Activated CD8-positive, alpha-beta memory T cell treated with anti-CD3 and anti-CD28 coated beads, Interleukin-2, amount 10 ng/mL, durations not matched to agents 7 days and 5 days (primary cell): ENCODE measurements at regions not wholly inside any gene's neighbourhood (a gene's known extent, or its start where the extent isn't known, plus 50 kb on each side); places are given as distances from the start of the nearest gene placed in this dataset.
"Not testable (repeated sequence)": the region's sequence is repeated elsewhere in the genome, so short reads cannot be mapped to it uniquely, and the experiment has no call there.

Experiments
- ATAC-seq: fragments of 150-1000 bp; cut with Tn5 transposase; one replicate; pipeline ENCODE4 v1.10.0; 2021; ENCODE audit warnings: moderate library complexity
- CTCF ChIA-PET: fragments of 350-600 bp; sonication (Branson Sonifier 250); formaldehyde crosslinking; loops from one replicate; lab custom pipeline; 2021; ENCODE audit warnings: antibody characterized with exemption; lab: Charles Lee
- DNase-seq: peaks from one replicate; pipeline ENCODE4 v3.0.0-alpha.2; 2020
- H3K27ac Mint-ChIP-seq: one replicate; pipeline ENCODE4 v1.8.0; 2021; ENCODE audit warnings: mild to moderate bottlenecking, mixed read lengths
- H3K27me3 Mint-ChIP-seq: one replicate; pipeline ENCODE4 v1.8.0; 2021; ENCODE audit warnings: mixed read lengths
- H3K36me3 Mint-ChIP-seq: one replicate; pipeline ENCODE4 v1.8.0; 2021; ENCODE audit warnings: mild to moderate bottlenecking, mixed read lengths
- H3K4me1 Mint-ChIP-seq: one replicate; pipeline ENCODE4 v1.8.0; 2021; ENCODE audit warnings: mixed read lengths
- H3K4me3 Mint-ChIP-seq: one replicate; pipeline ENCODE4 v1.8.0; 2021; ENCODE audit warnings: mild to moderate bottlenecking, moderate library complexity, mixed read lengths
- H3K9me3 Mint-ChIP-seq: one replicate; pipeline ENCODE4 v1.8.0; 2022; ENCODE audit warnings: low read depth, mixed read lengths

DNA sequence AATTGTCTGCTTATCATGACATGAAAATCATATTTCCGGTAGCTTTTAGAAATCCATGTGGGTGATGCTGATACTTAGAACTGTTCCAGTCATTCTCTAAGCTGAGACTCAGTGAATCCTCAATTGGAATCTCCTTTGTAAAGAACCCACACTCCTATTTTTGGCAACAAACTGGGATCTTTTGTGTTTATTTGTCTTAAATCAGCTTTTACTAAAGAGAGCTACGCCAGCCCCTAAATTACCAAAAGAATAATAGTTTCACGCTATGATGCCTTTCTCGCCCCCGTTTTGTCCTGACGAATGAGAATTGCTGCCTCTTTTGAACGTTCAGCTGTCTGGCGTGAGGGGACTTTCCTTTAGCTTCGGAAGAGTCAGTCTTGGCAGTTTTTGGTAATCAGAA is 195.9 kb downstream of the SHOX start:
- Mint-ChIP-seq H3K4me1 (no peaks in the 10 kb centered on the region), H3K9me3 (peaks cover 12% of the 10 kb centered on the region), H3K36me3 (no peaks in the 10 kb centered on the region), H3K27ac (no peak overlapping the region), H3K4me3 (no peak overlapping the region), H3K27me3 (no peaks in the 10 kb centered on the region)
- CTCF ChIA-PET, result no interaction called here
- ATAC-seq (no peak), DNase-seq (no peak)

DNA sequence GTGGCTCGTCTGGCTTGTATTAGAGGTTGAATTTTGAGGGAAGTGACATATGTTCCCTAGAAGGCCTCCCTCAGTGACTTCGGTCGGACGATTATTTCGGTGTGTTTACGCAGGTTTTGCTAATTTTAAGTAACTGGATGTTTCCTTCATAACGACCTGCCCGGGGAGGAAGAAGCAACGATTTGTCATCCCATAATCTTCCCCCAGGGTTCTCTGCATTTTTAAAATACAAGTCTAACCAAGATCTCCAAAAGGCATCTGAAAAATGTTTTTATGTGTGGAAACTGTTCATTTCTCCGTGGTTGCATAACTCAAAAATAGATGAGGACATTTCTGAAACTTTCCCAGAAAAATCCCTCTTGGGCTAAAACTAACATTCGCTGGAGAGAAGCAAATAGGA is 195.4 kb downstream of the SHOX start:
- ATAC-seq (no peak), DNase-seq (no peak)
- CTCF ChIA-PET, result no interaction called here
- Mint-ChIP-seq H3K4me1 (no peaks in the 10 kb centered on the region), H3K27me3 (no peaks in the 10 kb centered on the region), H3K9me3 (peaks cover 9% of the 10 kb centered on the region), H3K4me3 (no peak overlapping the region), H3K27ac (no peak overlapping the region), H3K36me3 (no peaks in the 10 kb centered on the region)

DNA sequence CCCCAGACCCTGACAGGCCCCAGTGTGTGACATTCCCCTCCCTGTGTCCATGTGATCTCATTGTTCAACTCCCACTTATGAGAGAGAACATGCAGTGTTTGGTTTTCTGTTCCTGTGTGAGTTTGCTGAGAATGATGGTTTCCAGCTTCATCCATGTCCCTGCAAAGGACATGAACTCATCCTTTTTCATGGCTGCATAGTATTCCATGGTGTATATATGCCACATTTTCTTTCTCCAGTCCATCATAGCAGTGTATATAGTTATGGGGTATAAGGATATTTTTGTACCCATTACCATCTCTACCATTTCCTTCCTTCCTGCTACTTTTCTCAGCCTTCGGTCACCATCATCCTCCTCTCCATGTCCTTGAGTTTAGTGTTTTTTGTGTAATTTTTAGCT is 192.5 kb downstream of the SHOX start:
- H3K36me3 Mint-ChIP-seq, H3K27ac Mint-ChIP-seq, H3K27me3 Mint-ChIP-seq, DNase-seq, H3K4me1 Mint-ChIP-seq, H3K4me3 Mint-ChIP-seq, H3K9me3 Mint-ChIP-seq, CTCF ChIA-PET, ATAC-seq: not testable (repeated sequence)

DNA sequence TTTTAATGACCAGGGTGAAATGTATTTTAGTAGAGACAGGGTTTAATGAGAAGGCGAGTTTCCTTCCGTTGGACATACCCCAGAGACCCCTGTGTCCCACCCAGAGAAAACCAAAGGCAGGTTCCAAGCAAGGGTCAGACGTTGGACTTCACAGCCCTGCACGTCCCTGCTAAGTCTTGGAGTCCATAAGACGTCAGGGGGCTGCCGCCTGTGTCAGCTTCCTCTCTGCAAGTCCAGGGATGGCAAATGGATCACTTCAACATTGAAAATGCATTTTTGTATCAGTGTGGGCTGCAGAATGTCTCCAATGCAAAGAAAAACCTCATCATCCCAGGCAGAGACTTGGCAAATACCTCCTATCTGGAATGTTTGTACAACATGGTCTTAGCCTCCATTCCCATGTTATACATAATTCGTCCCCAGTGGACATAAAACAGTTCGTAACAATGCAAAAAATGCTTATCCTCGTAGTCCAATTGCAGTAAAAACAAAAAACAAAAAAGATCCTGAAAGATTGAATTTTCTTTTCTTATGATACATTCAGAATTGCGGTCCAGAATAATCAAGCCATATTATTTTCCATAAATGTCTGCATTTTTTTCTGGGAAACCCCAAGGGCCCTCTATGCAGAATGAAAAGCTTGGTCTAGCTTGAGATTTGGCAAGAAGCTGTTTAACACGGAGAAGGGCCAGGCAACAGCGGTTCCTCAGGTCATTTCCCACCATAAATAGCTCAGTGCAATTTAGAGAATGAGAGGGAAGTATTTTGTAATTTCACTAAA is 190.9 kb downstream of the SHOX start:
- no peaks in the 10 kb centered on the region for H3K36me3 Mint-ChIP-seq
- ATAC-seq (no peak), DNase-seq (no peak)

DNA sequence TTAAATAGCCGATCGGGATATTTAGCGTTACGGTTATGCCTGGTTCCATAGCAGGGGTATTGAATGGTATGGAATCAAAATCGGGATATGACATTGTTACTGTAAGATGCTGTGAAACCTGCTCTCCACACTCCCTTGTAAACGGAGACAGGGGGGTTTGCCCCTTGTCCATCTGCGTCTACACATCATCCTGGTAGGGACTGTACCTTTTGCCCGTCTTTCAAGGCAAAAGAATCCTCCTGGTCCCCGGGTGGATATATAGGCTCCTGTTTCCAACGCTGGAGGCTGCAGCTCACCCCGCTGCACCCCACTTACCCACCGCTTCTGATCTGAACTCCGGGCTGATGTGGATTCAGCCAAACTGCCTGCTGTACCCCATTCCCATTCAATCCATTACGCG is 189.1 kb downstream of the SHOX start:
- no peak for ATAC-seq
- DNase-seq, result no peak
- H3K27ac Mint-ChIP-seq, result no peak overlapping the region
- no peaks in the 10 kb centered on the region for H3K4me1 Mint-ChIP-seq
- no peaks in the 10 kb centered on the region for H3K36me3 Mint-ChIP-seq
- H3K27me3 Mint-ChIP-seq, result no peaks in the 10 kb centered on the region
- CTCF ChIA-PET, result no interaction called here
- H3K4me3 Mint-ChIP-seq, result no peak overlapping the region
- peaks cover 12% of the 10 kb centered on the region for H3K9me3 Mint-ChIP-seq

More for the DNA sequence above, 190.9 kb downstream of the SHOX start:
- H3K4me1 Mint-ChIP-seq, result no peaks in the 10 kb centered on the region
- H3K4me3 Mint-ChIP-seq, result no peak overlapping the region
- H3K27me3 Mint-ChIP-seq, result no peaks in the 10 kb centered on the region
- CTCF ChIA-PET, result no interaction called here
- no peak overlapping the region for H3K27ac Mint-ChIP-seq
- H3K9me3 Mint-ChIP-seq, result peaks cover 8% of the 10 kb centered on the region

DNA sequence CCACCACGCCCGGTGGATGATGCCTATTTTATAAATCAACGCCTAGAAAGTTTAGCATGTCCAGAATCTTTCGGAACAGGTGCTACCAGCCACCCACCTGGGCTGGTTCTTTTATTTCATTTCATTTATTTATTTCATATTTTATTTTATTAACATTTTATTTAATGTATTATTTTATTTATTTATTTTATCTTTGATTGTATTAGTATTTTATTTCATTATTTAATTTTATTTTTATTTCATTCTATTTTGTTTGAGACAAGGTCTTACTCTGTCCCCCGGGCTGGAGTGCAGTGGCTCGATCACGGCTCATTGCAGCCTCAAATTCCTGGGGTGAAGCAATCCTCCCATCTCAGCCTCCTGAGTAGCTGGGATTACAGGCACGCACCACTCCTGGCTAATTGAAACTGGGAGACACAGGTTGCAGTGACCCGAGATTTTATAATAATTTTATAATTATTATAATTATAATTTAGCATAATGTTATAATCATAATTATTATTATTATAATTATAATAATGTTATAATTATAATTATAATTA is 187.2 kb downstream of the SHOX start:
- no peak for ATAC-seq
- CTCF ChIA-PET, result no interaction called here
- Mint-ChIP-seq H3K9me3 (peaks cover 15% of the 10 kb centered on the region), H3K4me1 (no peaks in the 10 kb centered on the region), H3K4me3 (no peak overlapping the region), H3K27me3 (no peaks in the 10 kb centered on the region), H3K36me3 (no peaks in the 10 kb centered on the region), H3K27ac (no peak overlapping the region)
- DNase-seq, result no peak

DNA sequence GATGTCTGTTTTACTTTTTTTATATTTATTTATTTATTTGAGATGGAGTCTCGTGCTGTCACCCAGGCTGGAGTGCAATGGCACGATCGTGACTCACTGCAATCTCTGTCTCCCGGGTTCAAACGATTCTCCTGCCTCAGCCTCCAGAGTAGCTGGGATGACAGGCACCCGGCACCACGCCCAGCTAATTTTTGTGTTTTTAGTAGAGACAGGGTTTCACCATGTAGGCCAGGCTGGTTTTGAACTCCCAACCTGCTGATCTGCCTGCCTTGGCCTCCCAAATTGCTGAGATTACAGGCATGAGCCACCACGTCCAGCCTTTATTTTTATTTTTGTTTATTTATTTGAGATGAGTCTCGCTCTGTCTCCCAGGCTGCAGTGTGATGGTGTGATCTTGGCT is 186.6 kb downstream of the SHOX start:
- DNase-seq, H3K27ac Mint-ChIP-seq, CTCF ChIA-PET, H3K4me3 Mint-ChIP-seq, H3K36me3 Mint-ChIP-seq, ATAC-seq, H3K4me1 Mint-ChIP-seq, H3K27me3 Mint-ChIP-seq: not testable (repeated sequence)
- H3K9me3 Mint-ChIP-seq, result peaks cover 15% of the 10 kb centered on the region

DNA sequence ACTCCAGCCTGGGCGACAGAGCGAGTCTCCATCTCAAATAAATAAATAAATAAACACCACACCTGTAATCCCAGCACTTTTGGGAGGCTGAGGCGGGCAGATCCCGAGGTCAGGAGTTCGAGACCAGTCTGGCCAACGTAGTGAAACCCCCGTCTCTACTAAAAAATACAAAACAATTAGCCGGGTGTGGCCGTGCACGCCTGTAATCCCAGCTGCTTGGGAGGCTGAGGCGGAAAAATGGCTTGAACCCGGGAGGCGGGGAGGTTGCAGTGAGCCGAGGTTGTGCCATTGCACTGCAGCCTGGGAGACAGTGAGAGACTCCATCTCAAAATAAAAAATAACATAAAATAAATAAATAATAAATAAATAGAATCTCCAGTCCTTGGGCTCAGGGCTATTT is 185.8 kb downstream of the SHOX start:
- H3K9me3 Mint-ChIP-seq, result peaks cover 15% of the 10 kb centered on the region

DNA sequence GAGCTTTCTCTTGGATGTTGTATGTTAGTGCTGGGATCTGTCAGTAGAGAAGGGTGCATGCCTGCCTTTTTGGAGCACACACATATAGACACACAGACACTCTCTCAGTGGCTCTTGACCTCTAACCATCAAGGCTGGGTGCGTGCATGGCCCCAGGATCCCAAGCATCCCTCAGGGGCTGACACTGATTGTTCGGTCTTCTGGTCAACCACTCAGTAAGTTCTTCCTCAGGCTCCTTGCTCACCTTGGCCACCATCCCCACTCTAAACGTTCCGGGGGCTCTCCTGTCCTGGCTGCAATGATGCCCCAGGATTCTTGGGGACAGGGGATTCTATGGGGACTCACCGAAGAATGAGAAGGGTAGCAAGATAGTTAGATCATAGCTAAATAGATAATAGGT is 179.6 kb downstream of the SHOX start:
- CTCF ChIA-PET, result no interaction called here
- DNase-seq, result no peak
- peaks cover 9% of the 10 kb centered on the region for H3K9me3 Mint-ChIP-seq
- no peaks in the 10 kb centered on the region for H3K4me1 Mint-ChIP-seq
- no peaks in the 10 kb centered on the region for H3K36me3 Mint-ChIP-seq
- H3K27ac Mint-ChIP-seq, result no peak overlapping the region
- H3K4me3 Mint-ChIP-seq, result no peak overlapping the region
- no peak for ATAC-seq
- H3K27me3 Mint-ChIP-seq, result no peaks in the 10 kb centered on the region

More for the DNA sequence above, 185.8 kb downstream of the SHOX start:
- no peaks in the 10 kb centered on the region for H3K27me3 Mint-ChIP-seq
- H3K27ac Mint-ChIP-seq, result no peak overlapping the region
- CTCF ChIA-PET, result no interaction called here
- H3K36me3 Mint-ChIP-seq, result no peaks in the 10 kb centered on the region
- no peak for DNase-seq
- H3K4me1 Mint-ChIP-seq, result no peaks in the 10 kb centered on the region
- no peak for ATAC-seq
- no peak overlapping the region for H3K4me3 Mint-ChIP-seq

DNA sequence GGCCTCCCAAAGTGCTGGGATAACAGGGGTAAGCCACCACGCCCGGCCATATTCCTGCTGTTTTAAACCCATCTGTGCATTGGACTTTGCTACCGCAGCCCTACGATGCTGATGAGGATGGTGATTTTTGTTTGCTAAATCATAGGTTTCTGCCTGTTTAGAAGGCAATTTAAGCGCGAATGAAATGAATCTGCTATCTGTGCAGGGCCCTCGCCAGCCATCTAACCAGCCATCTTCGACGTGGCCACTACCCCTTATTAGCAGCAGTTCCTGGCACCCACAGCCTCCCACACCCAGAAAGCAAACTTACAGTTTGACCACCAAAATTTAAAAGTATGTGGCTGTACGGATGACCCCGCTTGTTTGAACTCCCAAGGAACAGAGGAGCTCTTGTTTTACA is 178.5 kb downstream of the SHOX start:
- Mint-ChIP-seq H3K27ac (no peak overlapping the region), H3K36me3 (no peaks in the 10 kb centered on the region), H3K4me3 (no peak overlapping the region), H3K4me1 (no peaks in the 10 kb centered on the region), H3K9me3 (peaks cover 9% of the 10 kb centered on the region), H3K27me3 (no peaks in the 10 kb centered on the region)
- CTCF ChIA-PET, result no interaction called here
- ATAC-seq (no peak), DNase-seq (no peak)

DNA sequence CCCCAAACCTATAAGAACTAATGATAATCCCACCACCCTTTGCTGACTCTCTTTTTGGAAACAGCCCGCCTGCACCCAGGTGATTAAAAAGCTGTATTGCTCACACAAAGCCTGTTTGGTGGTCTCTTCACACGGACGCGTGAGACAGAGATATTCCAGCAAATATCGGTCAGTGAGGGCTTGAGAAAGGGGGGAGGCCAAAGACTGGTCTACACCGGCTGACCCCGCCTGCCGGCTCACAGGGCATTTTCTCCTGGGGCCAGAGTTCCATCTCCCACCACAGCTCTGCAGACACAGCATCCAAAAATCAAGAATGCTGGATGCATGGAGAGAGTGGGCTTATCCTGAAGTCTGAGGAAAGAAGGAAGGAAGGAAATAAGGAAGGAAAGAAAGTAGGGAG is 176.0 kb downstream of the SHOX start:
- no peaks in the 10 kb centered on the region for H3K27me3 Mint-ChIP-seq
- no peak overlapping the region for H3K27ac Mint-ChIP-seq
- no peak overlapping the region for H3K4me3 Mint-ChIP-seq
- H3K4me1 Mint-ChIP-seq, result no peaks in the 10 kb centered on the region
- ATAC-seq, result no peak
- H3K9me3 Mint-ChIP-seq, result peaks cover 7% of the 10 kb centered on the region
- no peak for DNase-seq
- H3K36me3 Mint-ChIP-seq, result no peaks in the 10 kb centered on the region
- CTCF ChIA-PET, result no interaction called here

DNA sequence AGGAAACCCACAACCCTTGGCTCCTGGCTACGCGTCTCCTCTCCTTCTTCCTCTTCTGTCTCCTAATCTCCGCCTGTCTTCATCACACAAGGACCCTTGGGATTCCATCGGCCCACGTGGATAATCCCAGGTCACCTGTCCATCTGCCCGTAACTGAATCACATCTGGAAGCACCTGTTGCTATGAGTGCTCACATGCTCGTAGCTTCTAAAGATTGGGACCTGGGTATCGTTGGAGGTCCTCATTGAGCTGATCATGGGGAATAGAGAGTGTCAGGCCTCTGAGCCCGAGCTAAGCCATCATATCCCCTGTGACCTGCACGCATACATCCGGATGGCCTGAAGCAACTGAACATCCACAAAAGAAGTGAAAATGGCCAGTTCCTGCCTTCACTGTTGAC is 175.4 kb downstream of the SHOX start:
- Mint-ChIP-seq H3K4me1 (no peaks in the 10 kb centered on the region), H3K27me3 (no peaks in the 10 kb centered on the region), H3K4me3 (no peak overlapping the region), H3K9me3 (peaks cover 10% of the 10 kb centered on the region), H3K27ac (no peak overlapping the region), H3K36me3 (no peaks in the 10 kb centered on the region)
- CTCF ChIA-PET, result no interaction called here
- DNase-seq (no peak), ATAC-seq (no peak)

DNA sequence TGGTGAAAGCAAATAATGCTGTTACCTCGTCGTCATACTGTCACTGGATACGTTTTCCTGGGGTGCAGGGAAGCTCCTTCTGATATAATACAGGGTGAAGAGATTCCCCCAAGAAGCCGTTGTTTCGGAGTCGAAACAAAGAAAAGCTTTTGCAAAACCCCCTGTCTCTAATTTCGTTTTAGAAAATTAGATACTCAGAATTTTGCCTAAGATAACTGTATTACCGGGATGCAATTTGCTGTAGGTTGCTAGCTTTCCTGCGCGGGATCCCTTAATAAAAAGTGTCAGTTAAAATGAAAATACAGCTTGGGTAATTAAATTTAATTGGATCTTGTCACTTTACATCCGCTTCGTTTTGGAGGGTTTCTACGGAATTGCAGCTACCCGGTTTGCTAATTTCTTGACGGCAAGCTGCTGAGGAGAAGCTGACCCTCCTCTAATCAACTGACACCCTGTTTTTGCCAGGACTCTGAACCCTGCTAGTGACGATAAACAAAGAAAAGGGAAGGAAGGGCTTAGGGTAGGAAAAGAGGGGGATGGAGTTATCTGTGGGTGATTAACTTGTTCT is 174.6 kb downstream of the SHOX start:
- CTCF ChIA-PET, result no interaction called here
- no peaks in the 10 kb centered on the region for H3K27me3 Mint-ChIP-seq
- no peak overlapping the region for H3K4me3 Mint-ChIP-seq
- H3K4me1 Mint-ChIP-seq, result no peaks in the 10 kb centered on the region
- DNase-seq (no peak), ATAC-seq (no peak)
- H3K9me3 Mint-ChIP-seq, result peaks cover 12% of the 10 kb centered on the region
- peaks cover 2% of the 10 kb centered on the region for H3K36me3 Mint-ChIP-seq
- H3K27ac Mint-ChIP-seq, result no peak overlapping the region

DNA sequence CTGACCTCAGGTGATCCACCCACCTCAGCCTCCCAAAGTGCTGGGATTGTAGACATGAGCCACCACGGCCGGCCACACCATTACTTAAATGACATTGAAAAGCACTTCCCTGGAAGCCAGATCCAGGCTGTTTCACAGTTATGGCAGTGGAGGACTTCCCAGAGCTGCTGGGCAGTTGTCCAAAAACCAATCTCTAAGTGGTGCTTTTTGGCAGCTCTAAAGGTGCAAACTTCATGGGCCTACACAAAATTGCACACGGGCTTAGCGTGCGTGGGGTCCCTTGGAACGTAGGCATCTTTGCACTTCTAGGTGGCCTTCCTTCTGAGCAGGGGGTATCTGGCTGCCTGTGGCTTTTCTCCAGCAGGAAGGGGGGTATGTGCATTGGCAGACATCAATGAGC is 172.3 kb downstream of the SHOX start:
- Mint-ChIP-seq H3K27ac (no peak overlapping the region), H3K4me3 (no peak overlapping the region), H3K36me3 (peaks cover 2% of the 10 kb centered on the region), H3K9me3 (peaks cover 11% of the 10 kb centered on the region), H3K27me3 (no peaks in the 10 kb centered on the region), H3K4me1 (no peaks in the 10 kb centered on the region)
- CTCF ChIA-PET, result no interaction called here
- ATAC-seq (no peak), DNase-seq (no peak)
